Heart left ventricle (tissue), 16 donors: ENCODE measurements at regions not wholly inside any gene's neighbourhood (a gene's known extent, or its start where the extent isn't known, plus 50 kb on each side); places are given as distances from the start of the nearest gene placed in this dataset.

Experiments used
- ATAC-seq, 4 donors: fragments of 200-7000 bp; cut with Tn5 transposase; one replicate each; pipeline ENCODE4 v1.9.1; 2020 to 2022; ENCODE audit warnings: moderate library complexity in 4 of 4, mild to moderate bottlenecking in 3 of 4, moderate number of reproducible peaks in 1 of 4
- DNase-seq, 5 donors: peaks; one replicate each; pipeline ENCODE4 v3.0.0-alpha.2; 2020
- H3K27ac ChIP-seq, 12 donors: fragments of 200-600 bp; sonication (generic) in 4 of 12; one replicate each; pipeline versions ENCODE4 v1.5.0 to v1.8.0; 2016 to 2022; ENCODE audit warnings: mild to moderate bottlenecking in 2 of 12
- H3K27me3 ChIP-seq, 9 donors: fragments of 200-600 bp; sonication (generic) in 2 of 9; one replicate each; pipeline versions ENCODE4 v1.5.1 to v1.8.0; 2016 to 2022; ENCODE audit warnings: mild to moderate bottlenecking in 3 of 9
- H3K36me3 ChIP-seq, 9 donors: fragments of 200-600 bp; sonication (generic) in 2 of 9; one replicate each; pipeline versions ENCODE4 v1.5.0 to v1.8.0; 2018 to 2022; ENCODE audit warnings: mild to moderate bottlenecking in 2 of 9
- H3K4me1 ChIP-seq, 12 donors: fragments of 200-600 bp; sonication (generic) in 4 of 12; one replicate each; pipeline versions ENCODE4 v1.5.0 to v1.8.0; 2016 to 2022; ENCODE audit warnings: mild to moderate bottlenecking in 3 of 12
- H3K4me3 ChIP-seq, 12 donors: fragments of 200-600 bp; sonication (generic) in 4 of 12; one replicate each; pipeline versions ENCODE4 v1.5.0 to v1.8.0; 2017 to 2022; ENCODE audit warnings: mild to moderate bottlenecking in 9 of 12, moderate library complexity in 4 of 12
- H3K9me3 ChIP-seq, 12 donors: fragments of 200-600 bp; sonication (generic) in 4 of 12; one replicate each; pipeline versions ENCODE4 v1.5.0 to v1.8.0; 2016 to 2022; ENCODE audit warnings: mild to moderate bottlenecking in 1 of 12
- CTCF ChIP-seq, 12 donors: fragments of 200-600 bp; sonication (generic) in 4 of 12; IDR thresholded peaks; one replicate each; pipeline versions ENCODE4 v1.5.0 to v1.8.0; 2018 to 2022; ENCODE audit warnings: antibody characterized with exemption in 12 of 12, mild to moderate bottlenecking in 5 of 12
- POLR2A ChIP-seq, 2 donors: fragments of 450-650 bp; IDR thresholded peaks; one replicate each; pipeline ENCODE4 v1.6.1; 2017; ENCODE audit warnings: antibody characterized with exemption in 2 of 2, mild to moderate bottlenecking in 2 of 2, moderate library complexity in 2 of 2
- WGBS, 4 donors: extraction: QIAGEN DNeasy Blood & Tissue Kit in 2 of 4; methylation state at CpG; one replicate each; pipeline versions ENCODE4 v1.1.5 to v1.1.7; 2013 to 2018; 5-methylcytosine and 5-hydroxymethylcytosine counted together
- intact Hi-C, 10 donors: fragments of 100-400 bp; cut with DNase I; formaldehyde crosslinking; loops; one replicate each; pipeline versions ENCODE4 v1.11.1 to v1.14.2; 2022
- donor health status: ischemic (EF 13 %, LVEDD 7.1; RV severe dilation, severe dysfunction).
- donor health status: healthy with polysubstance abuse.
- donor health status: DM: no; HTN: yes; CAD: no.
- donor health status: DM: no; HTN: no; CAD: no.
- donor health status: ischemic (EF 25% LVEDD 6.9; RV normal size, moderate dysfunction).
- donor health status: ischemic (EF 25% LVEDD 5.7; RV mildly dilated, moderate dysfunction).
- donor health status: healthy.
- donor health status: DM: yes; HTN: yes; CAD: no.
- donor health status: ischemic (EF 35%, LVEDD 5.7; RV mildly dilated, moderate dysfunction).
- donor health status: nonischemic (EF 11% LVEDD 7.7; RV severe dilation, severe dysfunction).
- donor health status: DM: yes; HTN: yes; CAD: no.
- donor health status: PGD.
- donor health status: ischemic (EF 29% LVEDD 5.4; RV normal size, mild dysfunction).
- donor health status: nonischemic (EF 23%, LVEDD 6.1; RV moderate dilation, normal function).

GRCh38 chr3:161990036-161990435 is 493.4 kb downstream of the OTOL1 start:
- H3K4me1 ChIP-seq, result no peaks in the 10 kb centered on the region
- H3K27ac ChIP-seq, result no peak overlapping the region
- intact Hi-C loops, result no loop called here
- H3K9me3 ChIP-seq, result no peaks in the 10 kb centered on the region
- ATAC-seq (no peak), DNase-seq (no peak)
- H3K4me3 ChIP-seq, result no peak overlapping the region
- H3K36me3 ChIP-seq, result no peaks in the 10 kb centered on the region
- WGBS, 4 donors, result 91 to 95% (median 92%) methylated on average over 3 of the region's 3 CpGs
- TF ChIP-seq CTCF (IDR thresholded peaks at IDR 0.05) (no peak), POLR2A (IDR thresholded peaks at IDR 0.05) (no peak)
- no peaks in the 10 kb centered on the region for H3K27me3 ChIP-seq

- no peak overlapping the region for H3K27ac ChIP-seq
- no peak for ATAC-seq
- DNase-seq, result no peak
- WGBS, 4 donors, result 80 to 84% (median 83%) methylated on average over 4 of the region's 4 CpGs
- no peaks in the 10 kb centered on the region for H3K36me3 ChIP-seq
- no peak for TF ChIP-seq CTCF (IDR thresholded peaks at IDR 0.05)
- TF ChIP-seq POLR2A (IDR thresholded peaks at IDR 0.05), result no peak
- intact Hi-C loops, result no loop called here
- H3K4me3 ChIP-seq, result no peak overlapping the region
- no peaks in the 10 kb centered on the region for H3K4me1 ChIP-seq
- H3K9me3 ChIP-seq, result peaks cover 0 to 4% (median 0%) of the 10 kb centered on the region in 12 donors
- H3K27me3 ChIP-seq, result no peaks in the 10 kb centered on the region
These were observed 495.4 kb downstream of the OTOL1 start for GRCh38 chr3:161991901-161992540.

- TF ChIP-seq POLR2A (IDR thresholded peaks at IDR 0.05) (no peak), CTCF (IDR thresholded peaks at IDR 0.05) (no peak)
- Histone ChIP-seq H3K9me3 (peaks cover 0 to 45% (median 21%) of the 10 kb centered on the region in 12 donors), H3K36me3 (no peaks in the 10 kb centered on the region), H3K4me1 (no peaks in the 10 kb centered on the region), H3K27me3 (no peaks in the 10 kb centered on the region), H3K27ac (no peak overlapping the region), H3K4me3 (no peak overlapping the region)
- 61 to 71% (median 65%) methylated on average over 2 of the region's 2 CpGs for WGBS, 4 donors
- intact Hi-C loops, result no loop called here
- no peak for ATAC-seq
- no peak for DNase-seq
These were observed 503.2 kb downstream of the OTOL1 start for GRCh38 chr3:161999846-162000245.

- no peak overlapping the region for H3K27ac ChIP-seq
- no peaks in the 10 kb centered on the region for H3K4me1 ChIP-seq
- 50 to 75% (median 70%) methylated on average over 2 of the region's 2 CpGs for whole genome bisulfite sequencing, 4 donors
- intact Hi-C loops, result no loop called here
- H3K36me3 ChIP-seq, result no peaks in the 10 kb centered on the region
- DNase-seq (no peak), ATAC-seq (no peak)
- no peak overlapping the region for H3K4me3 ChIP-seq
- peaks cover 0 to 5% (median 0%) of the 10 kb centered on the region in 12 donors for H3K9me3 ChIP-seq
- H3K27me3 ChIP-seq, result no peaks in the 10 kb centered on the region
- TF ChIP-seq CTCF (IDR thresholded peaks at IDR 0.05), result no peak
- no peak for TF ChIP-seq POLR2A (IDR thresholded peaks at IDR 0.05)
These were observed 511.1 kb downstream of the OTOL1 start for GRCh38 chr3:162007722-162008121.
